ENCODE measurements at regions not wholly inside any gene's neighbourhood (a gene's known extent, or its start where the extent isn't known, plus 50 kb on each side); places are given as distances from the start of the nearest gene placed in this dataset.

- DNase-seq (ENCODE audit: insufficient read length) (no peak), FAIRE-seq (no peak)
- no peak for TF ChIP-seq TAF1 (IDR thresholded peaks at IDR 0.05; ENCODE audit: borderline replicate concordance, low read depth, low read length)
- TF ChIP-seq POLR2A (IDR thresholded peaks at IDR 0.05; ENCODE audit: low read depth, low read length): no peak
- no peak for TF ChIP-seq POLR2AphosphoS5 (IDR thresholded peaks at IDR 0.05; ENCODE audit: low read depth, low read length)
Observed at GRCh38 chr4:63898961-63899360, 510.3 kb downstream of the TECRL start.

- TF ChIP-seq POLR2AphosphoS5 (IDR thresholded peaks at IDR 0.05; ENCODE audit: low read depth, low read length): no peak
- TF ChIP-seq POLR2A (IDR thresholded peaks at IDR 0.05; ENCODE audit: low read depth, low read length): no peak
- TF ChIP-seq TAF1 (IDR thresholded peaks at IDR 0.05; ENCODE audit: borderline replicate concordance, low read depth, low read length): no peak
- FAIRE-seq (no peak), DNase-seq (ENCODE audit: insufficient read length) (no peak)
Observed at GRCh38 chr4:63894161-63894560, 515.1 kb downstream of the TECRL start.

- TF ChIP-seq POLR2AphosphoS5 (IDR thresholded peaks at IDR 0.05; ENCODE audit: low read depth, low read length) (no peak), POLR2A (IDR thresholded peaks at IDR 0.05; ENCODE audit: low read depth, low read length) (no peak), TAF1 (IDR thresholded peaks at IDR 0.05; ENCODE audit: borderline replicate concordance, low read depth, low read length) (no peak)
- no peak for FAIRE-seq
- no peak for DNase-seq (ENCODE audit: insufficient read length)
Observed at GRCh38 chr4:63869370-63869769, 539.9 kb downstream of the TECRL start.

GRCh38 chr4:63851496-63851895 is 557.8 kb downstream of the TECRL start:
- FAIRE-seq (no peak), DNase-seq (ENCODE audit: insufficient read length) (no peak)
- TF ChIP-seq POLR2AphosphoS5 (IDR thresholded peaks at IDR 0.05; ENCODE audit: low read depth, low read length): no peak
- no peak for TF ChIP-seq POLR2A (IDR thresholded peaks at IDR 0.05; ENCODE audit: low read depth, low read length)
- TF ChIP-seq TAF1 (IDR thresholded peaks at IDR 0.05; ENCODE audit: borderline replicate concordance, low read depth, low read length): no peak

GRCh38 chr4:63841266-63841665 is 568.0 kb downstream of the TECRL start:
- FAIRE-seq: no peak
- DNase-seq (ENCODE audit: insufficient read length): no peak

GRCh38 chr4:63831590-63832155 is 577.6 kb downstream of the TECRL start:
- DNase-seq (ENCODE audit: insufficient read length): no peak

More at GRCh38 chr4:63841266-63841665, 568.0 kb downstream of the TECRL start:
- TF ChIP-seq POLR2AphosphoS5 (IDR thresholded peaks at IDR 0.05; ENCODE audit: low read depth, low read length): no peak
- TF ChIP-seq TAF1 (IDR thresholded peaks at IDR 0.05; ENCODE audit: borderline replicate concordance, low read depth, low read length): no peak
- no peak for TF ChIP-seq POLR2A (IDR thresholded peaks at IDR 0.05; ENCODE audit: low read depth, low read length)

GRCh38 chr4:63817196-63817865 is 591.9 kb downstream of the TECRL start:
- TF ChIP-seq POLR2A (IDR thresholded peaks at IDR 0.05; ENCODE audit: low read depth, low read length): no peak
- no peak for TF ChIP-seq TAF1 (IDR thresholded peaks at IDR 0.05; ENCODE audit: borderline replicate concordance, low read depth, low read length)
- TF ChIP-seq POLR2AphosphoS5 (IDR thresholded peaks at IDR 0.05; ENCODE audit: low read depth, low read length): no peak
- FAIRE-seq (no peak), DNase-seq (ENCODE audit: insufficient read length) (no peak)

More at GRCh38 chr4:63831590-63832155, 577.6 kb downstream of the TECRL start:
- TF ChIP-seq TAF1 (IDR thresholded peaks at IDR 0.05; ENCODE audit: borderline replicate concordance, low read depth, low read length) (no peak), POLR2A (IDR thresholded peaks at IDR 0.05; ENCODE audit: low read depth, low read length) (no peak), POLR2AphosphoS5 (IDR thresholded peaks at IDR 0.05; ENCODE audit: low read depth, low read length) (no peak)
- FAIRE-seq: no peak

- FAIRE-seq (no peak), DNase-seq (ENCODE audit: insufficient read length) (no peak)
- no peak for TF ChIP-seq TAF1 (IDR thresholded peaks at IDR 0.05; ENCODE audit: borderline replicate concordance, low read depth, low read length)
- TF ChIP-seq POLR2A (IDR thresholded peaks at IDR 0.05; ENCODE audit: low read depth, low read length): no peak
- TF ChIP-seq POLR2AphosphoS5 (IDR thresholded peaks at IDR 0.05; ENCODE audit: low read depth, low read length): no peak
Observed at GRCh38 chr4:63814171-63814964, 594.9 kb downstream of the TECRL start.

GRCh38 chr4:63799166-63799565 is 610.1 kb downstream of the TECRL start:
- no peak for DNase-seq (ENCODE audit: insufficient read length)
- TF ChIP-seq POLR2A (IDR thresholded peaks at IDR 0.05; ENCODE audit: low read depth, low read length): no peak
- no peak for FAIRE-seq

- no peak for FAIRE-seq
- DNase-seq (ENCODE audit: insufficient read length): no peak
- TF ChIP-seq POLR2A (IDR thresholded peaks at IDR 0.05; ENCODE audit: low read depth, low read length) (no peak), TAF1 (IDR thresholded peaks at IDR 0.05; ENCODE audit: borderline replicate concordance, low read depth, low read length) (no peak), POLR2AphosphoS5 (IDR thresholded peaks at IDR 0.05; ENCODE audit: low read depth, low read length) (no peak)
Observed at GRCh38 chr4:63795301-63795700, 613.9 kb downstream of the TECRL start.

GRCh38 chr4:63790377-63790776 is 618.9 kb downstream of the TECRL start:
- no peak for DNase-seq (ENCODE audit: insufficient read length)

More at GRCh38 chr4:63790377-63790776, 618.9 kb downstream of the TECRL start:
- FAIRE-seq: no peak
- TF ChIP-seq POLR2AphosphoS5 (IDR thresholded peaks at IDR 0.05; ENCODE audit: low read depth, low read length): no peak
- TF ChIP-seq POLR2A (IDR thresholded peaks at IDR 0.05; ENCODE audit: low read depth, low read length): no peak
- TF ChIP-seq TAF1 (IDR thresholded peaks at IDR 0.05; ENCODE audit: borderline replicate concordance, low read depth, low read length): no peak
